Fibroblast of lung (primary cell): ENCODE measurements at regions not wholly inside any gene's neighbourhood (a gene's known extent, or its start where the extent isn't known, plus 50 kb on each side); places are given as distances from the start of the nearest gene placed in this dataset.

Source experiments
- DNase-seq, 2 donors: peaks; one replicate each; pipeline versions ENCODE4 v3.0.0 to v3.0.0-alpha.2; 2010; ENCODE audit warnings: low read depth in 2 of 2
- H2AFZ ChIP-seq: 2 replicates; pipeline ENCODE4 v1.5.1; 2012; ENCODE audit warnings: low read length, control low read depth, inconsistent platforms
- H3K27ac ChIP-seq: 2 replicates; pipeline ENCODE4 v1.5.1; 2011; ENCODE audit warnings: low read length, control low read depth; ENCODE audit not compliant: insufficient read depth
- H3K27me3 ChIP-seq: 2 replicates; pipeline ENCODE4 v1.5.1; 2011; ENCODE audit warnings: mild to moderate bottlenecking, low read length; ENCODE audit not compliant: control insufficient read depth, insufficient read depth
- H3K36me3 ChIP-seq: 2 replicates; pipeline ENCODE4 v1.5.1; 2011; ENCODE audit warnings: low read length; ENCODE audit not compliant: control insufficient read depth, insufficient read depth
- H3K4me1 ChIP-seq: 2 replicates; pipeline ENCODE4 v1.5.1; 2011; ENCODE audit warnings: low read length; ENCODE audit not compliant: control insufficient read depth, insufficient read depth; ENCODE audit errors: extremely low read depth
- H3K4me2 ChIP-seq: 2 replicates; pipeline ENCODE4 v1.5.1; 2011; ENCODE audit warnings: low read length, control low read depth; ENCODE audit not compliant: insufficient read depth; ENCODE audit errors: extremely low read depth
- H3K4me3 ChIP-seq, 4 experiments: fragments of 200-600 bp in 1 of 4; sonication (generic) in 1 of 4; replicated peaks in 1 of 4; 2 replicates each; pipeline ENCODE4 v1.5.1; 2011 to 2016; ENCODE audit warnings: low read length in 4 of 4, low read depth in 3 of 4, mild to moderate bottlenecking in 3 of 4, control low read depth in 2 of 4, inconsistent platforms in 1 of 4, mixed read lengths in 1 of 4; ENCODE audit not compliant: insufficient read depth in 1 of 4; ENCODE audit errors: control extremely low read depth in 1 of 4
- H3K79me2 ChIP-seq: 2 replicates; pipeline ENCODE4 v1.5.1; 2012; ENCODE audit warnings: mild to moderate bottlenecking, low read length, inconsistent platforms; ENCODE audit not compliant: control insufficient read depth, insufficient read depth
- H3K9ac ChIP-seq: 2 replicates; pipeline ENCODE4 v1.5.1; 2011; ENCODE audit warnings: mild to moderate bottlenecking, low read length, control low read depth; ENCODE audit not compliant: insufficient read depth
- H3K9me3 ChIP-seq: 2 replicates; pipeline ENCODE4 v1.5.1; 2012; ENCODE audit warnings: low read depth, low read length; ENCODE audit not compliant: control insufficient read depth, insufficient read depth
- H4K20me1 ChIP-seq: 2 replicates; pipeline ENCODE4 v1.5.1; 2011; ENCODE audit warnings: low read length; ENCODE audit not compliant: control insufficient read depth, insufficient read depth; ENCODE audit errors: extremely low read depth
- EZH2 ChIP-seq: IDR thresholded peaks from 2 replicates; pipeline ENCODE4 v1.5.1; 2012; ENCODE audit warnings: low read length, control low read depth, mild to moderate bottlenecking; ENCODE audit errors: missing control alignments
- TF ChIP-seq, protein P1 (sequence below), 2 donors: IDR thresholded peaks in 1 of 2; conservative IDR thresholded peaks in 1 of 2; 1 replicate in 1 of 2; 2 replicates in 1 of 2; pipeline ENCODE4 v1.5.1; 2011 to 2012; ENCODE audit warnings: low read length in 2 of 2, control low read depth in 1 of 2, inconsistent platforms in 1 of 2, low read depth in 1 of 2, mild to moderate bottlenecking in 1 of 2

- no peak for DNase-seq
- Histone ChIP-seq H3K4me1 (no peaks in the 10 kb centered on the region), H3K36me3 (no peaks in the 10 kb centered on the region), H4K20me1 (no peaks in the 10 kb centered on the region), H3K27me3 (no peaks in the 10 kb centered on the region), H2AFZ (no peak overlapping the region), H3K9ac (no peak overlapping the region), H3K4me2 (no peak overlapping the region), H3K4me3 (no peak overlapping the region), H3K27ac (no peak overlapping the region), H3K9me3 (no peaks in the 10 kb centered on the region), H3K79me2 (no peaks in the 10 kb centered on the region)
- TF ChIP-seq EZH2: no peak
- TF ChIP-seq, protein P1, sequence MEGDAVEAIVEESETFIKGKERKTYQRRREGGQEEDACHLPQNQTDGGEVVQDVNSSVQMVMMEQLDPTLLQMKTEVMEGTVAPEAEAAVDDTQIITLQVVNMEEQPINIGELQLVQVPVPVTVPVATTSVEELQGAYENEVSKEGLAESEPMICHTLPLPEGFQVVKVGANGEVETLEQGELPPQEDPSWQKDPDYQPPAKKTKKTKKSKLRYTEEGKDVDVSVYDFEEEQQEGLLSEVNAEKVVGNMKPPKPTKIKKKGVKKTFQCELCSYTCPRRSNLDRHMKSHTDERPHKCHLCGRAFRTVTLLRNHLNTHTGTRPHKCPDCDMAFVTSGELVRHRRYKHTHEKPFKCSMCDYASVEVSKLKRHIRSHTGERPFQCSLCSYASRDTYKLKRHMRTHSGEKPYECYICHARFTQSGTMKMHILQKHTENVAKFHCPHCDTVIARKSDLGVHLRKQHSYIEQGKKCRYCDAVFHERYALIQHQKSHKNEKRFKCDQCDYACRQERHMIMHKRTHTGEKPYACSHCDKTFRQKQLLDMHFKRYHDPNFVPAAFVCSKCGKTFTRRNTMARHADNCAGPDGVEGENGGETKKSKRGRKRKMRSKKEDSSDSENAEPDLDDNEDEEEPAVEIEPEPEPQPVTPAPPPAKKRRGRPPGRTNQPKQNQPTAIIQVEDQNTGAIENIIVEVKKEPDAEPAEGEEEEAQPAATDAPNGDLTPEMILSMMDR (conservative IDR thresholded peaks at IDR 0.05 in 1 of 2, IDR thresholded peaks at IDR 0.05 in 1 of 2; ENCODE audit: low read depth in 1 of 2, low read length in 2 of 2): no peak
These were observed 516.8 kb downstream of the OLFM4 start for GRCh38 chr13:53545340-53545941.

DNA sequence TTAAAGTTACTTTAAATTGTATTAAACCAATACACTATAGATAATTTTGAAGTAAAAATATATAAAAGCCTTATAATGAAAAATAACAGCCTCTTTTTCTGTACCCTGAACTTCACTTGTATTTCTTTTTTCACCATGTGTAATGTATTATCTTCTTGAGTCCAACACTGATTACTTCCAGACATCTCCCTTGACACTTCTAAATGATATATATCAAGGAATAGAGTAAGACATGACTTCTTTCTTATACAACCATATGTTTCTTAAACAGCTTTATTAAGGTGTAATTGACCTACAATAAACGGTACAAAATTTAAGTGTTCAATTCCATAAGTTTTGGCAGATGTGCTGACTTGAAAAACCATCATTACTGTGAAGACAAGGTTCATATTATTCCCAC, 531.9 kb downstream of the OLFM4 start:
- H3K27ac ChIP-seq: no peak overlapping the region
- DNase-seq: no peak
- no peaks in the 10 kb centered on the region for H3K4me1 ChIP-seq
- no peaks in the 10 kb centered on the region for H3K79me2 ChIP-seq
- H3K4me3 ChIP-seq: no peak overlapping the region
- no peak overlapping the region for H3K9ac ChIP-seq
- H3K36me3 ChIP-seq: no peaks in the 10 kb centered on the region
- H4K20me1 ChIP-seq: no peaks in the 10 kb centered on the region
- no peak for TF ChIP-seq EZH2
- TF ChIP-seq, protein P1 (conservative IDR thresholded peaks at IDR 0.05 in 1 of 2, IDR thresholded peaks at IDR 0.05 in 1 of 2; ENCODE audit: low read depth in 1 of 2, low read length in 2 of 2): no peak
- no peaks in the 10 kb centered on the region for H3K9me3 ChIP-seq
- H3K4me2 ChIP-seq: no peak overlapping the region
- no peaks in the 10 kb centered on the region for H3K27me3 ChIP-seq
- no peak overlapping the region for H2AFZ ChIP-seq

- Histone ChIP-seq H2AFZ (no peak overlapping the region), H3K27ac (no peak overlapping the region), H3K9ac (no peak overlapping the region), H3K27me3 (no peaks in the 10 kb centered on the region), H4K20me1 (no peaks in the 10 kb centered on the region), H3K79me2 (no peaks in the 10 kb centered on the region), H3K9me3 (no peaks in the 10 kb centered on the region), H3K4me2 (no peak overlapping the region), H3K4me1 (no peaks in the 10 kb centered on the region), H3K36me3 (no peaks in the 10 kb centered on the region), H3K4me3 (no peak overlapping the region)
- no peak for DNase-seq
- TF ChIP-seq, protein P1 (conservative IDR thresholded peaks at IDR 0.05 in 1 of 2, IDR thresholded peaks at IDR 0.05 in 1 of 2; ENCODE audit: low read depth in 1 of 2, low read length in 2 of 2): no peak
- TF ChIP-seq EZH2: no peak
These were observed 533.8 kb downstream of the OLFM4 start for GRCh38 chr13:53562419-53562818.
